Duodenal mucosa (tissue), 2 donors: ENCODE measurements at regions not wholly inside any gene's neighbourhood (a gene's known extent, or its start where the extent isn't known, plus 50 kb on each side); places are given as distances from the start of the nearest gene placed in this dataset.

Experiments
- H3K27ac ChIP-seq: one replicate; pipeline ENCODE4 v1.7.0; 2013; ENCODE audit warnings: low read depth, low read length
- H3K27me3 ChIP-seq, 2 donors: one replicate each; pipeline ENCODE4 v1.7.0; 2013; ENCODE audit warnings: low read length in 2 of 2, control low read depth in 1 of 2; ENCODE audit not compliant: insufficient read depth in 2 of 2, control insufficient read depth in 1 of 2
- H3K36me3 ChIP-seq, 2 donors: one replicate each; pipeline ENCODE4 v1.7.0; 2013; ENCODE audit warnings: low read length in 2 of 2, control low read depth in 1 of 2; ENCODE audit not compliant: insufficient read depth in 2 of 2, control insufficient read depth in 1 of 2
- H3K4me1 ChIP-seq, 2 donors: one replicate each; pipeline ENCODE4 v1.7.0; 2013; ENCODE audit warnings: low read length in 2 of 2, control low read depth in 1 of 2; ENCODE audit not compliant: insufficient read depth in 2 of 2, control insufficient read depth in 1 of 2
- H3K4me3 ChIP-seq, 2 donors: one replicate each; pipeline ENCODE4 v1.7.0; 2013; ENCODE audit warnings: low read length in 2 of 2, low read depth in 1 of 2
- H3K9ac ChIP-seq, 2 donors: one replicate each; pipeline ENCODE4 v1.7.0; 2013; ENCODE audit warnings: low read length in 2 of 2, low read depth in 1 of 2
- H3K9me3 ChIP-seq, 2 donors: one replicate each; pipeline ENCODE4 v1.7.0; 2013; ENCODE audit warnings: low read length in 2 of 2, control low read depth in 1 of 2; ENCODE audit not compliant: control insufficient read depth in 1 of 2

- Histone ChIP-seq H3K27me3 (no peaks in the 10 kb centered on the region), H3K4me1 (no peaks in the 10 kb centered on the region), H3K4me3 (no peak overlapping the region), H3K36me3 (no peaks in the 10 kb centered on the region), H3K9ac (no peak overlapping the region), H3K27ac (no peak overlapping the region), H3K9me3 (no peaks in the 10 kb centered on the region)
These were observed 517.0 kb downstream of the BTBD3 start for GRCh38 chr20:12434672-12435071.

DNA sequence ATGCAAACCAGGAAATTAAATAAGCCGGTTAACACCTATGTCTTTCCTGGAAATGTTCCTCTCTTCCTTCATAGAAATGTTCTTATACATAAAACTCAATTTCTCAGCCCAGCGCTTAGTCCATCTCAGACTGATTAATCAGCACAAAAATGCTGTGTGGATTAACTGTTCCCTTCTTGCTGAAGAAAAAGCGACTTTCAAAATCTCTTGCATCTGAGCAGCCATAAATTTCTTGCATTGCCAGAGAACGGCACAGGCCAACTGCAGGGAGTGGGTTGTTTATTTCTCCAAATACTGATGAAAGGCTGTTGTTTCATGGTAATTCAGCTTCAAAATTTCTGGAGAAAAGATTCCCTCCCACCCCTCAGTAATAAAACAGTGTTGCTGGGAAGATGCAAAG is 517.6 kb downstream of the BTBD3 start:
- Histone ChIP-seq H3K4me3 (no peak overlapping the region), H3K27me3 (no peaks in the 10 kb centered on the region), H3K9ac (no peak overlapping the region), H3K4me1 (no peaks in the 10 kb centered on the region), H3K36me3 (no peaks in the 10 kb centered on the region), H3K9me3 (no peaks in the 10 kb centered on the region), H3K27ac (no peak overlapping the region)

DNA sequence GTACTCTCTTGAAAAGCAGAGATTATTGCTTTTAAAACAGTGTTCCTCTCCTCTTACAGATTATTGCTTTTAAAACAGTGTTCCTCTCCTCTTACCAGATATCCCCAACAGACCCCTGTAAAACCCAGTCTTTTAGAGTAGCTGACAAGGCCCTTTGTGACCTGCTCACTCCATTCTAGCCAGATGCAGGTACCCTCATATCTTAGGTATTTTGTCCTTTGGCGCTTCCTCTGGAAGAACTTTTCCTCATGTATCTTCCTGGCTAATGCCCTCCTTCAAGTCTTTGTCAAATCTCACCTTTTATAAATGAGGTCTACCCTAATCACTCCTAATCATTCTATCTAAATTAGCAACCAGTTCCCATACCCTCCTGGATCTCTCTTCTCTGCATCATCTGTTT is 536.0 kb downstream of the BTBD3 start:
- H3K27me3 ChIP-seq: no peaks in the 10 kb centered on the region
- H3K27ac ChIP-seq: no peak overlapping the region
- H3K4me1 ChIP-seq: no peaks in the 10 kb centered on the region
- no peak overlapping the region for H3K4me3 ChIP-seq
- H3K9ac ChIP-seq: no peak overlapping the region
- peaks cover 0 to 5% of the 10 kb centered on the region in 2 donors for H3K9me3 ChIP-seq
- no peaks in the 10 kb centered on the region for H3K36me3 ChIP-seq

- Histone ChIP-seq H3K4me3 (no peak overlapping the region), H3K4me1 (no peaks in the 10 kb centered on the region), H3K27ac (no peak overlapping the region), H3K9me3 (no peaks in the 10 kb centered on the region), H3K36me3 (no peaks in the 10 kb centered on the region), H3K9ac (no peak overlapping the region), H3K27me3 (no peaks in the 10 kb centered on the region)
These were observed 537.5 kb downstream of the BTBD3 start for GRCh38 chr20:12455148-12455547.

DNA sequence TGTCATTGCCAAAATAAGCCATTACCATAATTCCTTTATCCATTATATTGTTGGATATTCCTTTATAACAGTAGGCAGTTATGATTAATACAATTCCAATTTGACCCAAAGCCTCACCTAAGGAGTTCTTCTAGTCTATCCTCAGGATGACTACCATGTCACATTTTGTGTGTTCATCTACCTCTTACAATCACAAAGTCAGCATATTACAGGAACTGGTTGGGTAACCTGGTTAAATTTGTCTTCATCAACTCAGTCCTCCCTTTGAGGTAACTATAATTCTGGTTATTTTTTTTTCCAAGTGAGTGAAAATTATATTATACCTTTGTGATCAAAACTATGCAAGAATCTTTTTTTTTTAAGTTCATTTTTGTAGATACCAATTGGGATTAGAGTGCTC is 540.5 kb downstream of the BTBD3 start:
- no peak overlapping the region for H3K27ac ChIP-seq
- no peak overlapping the region for H3K4me3 ChIP-seq
- H3K36me3 ChIP-seq: no peaks in the 10 kb centered on the region
- no peaks in the 10 kb centered on the region for H3K9me3 ChIP-seq
- H3K27me3 ChIP-seq: no peaks in the 10 kb centered on the region
- no peak overlapping the region for H3K9ac ChIP-seq
- H3K4me1 ChIP-seq: no peaks in the 10 kb centered on the region

- H3K4me1 ChIP-seq: no peaks in the 10 kb centered on the region
- no peaks in the 10 kb centered on the region for H3K9me3 ChIP-seq
- no peaks in the 10 kb centered on the region for H3K27me3 ChIP-seq
- H3K9ac ChIP-seq: no peak overlapping the region
- H3K27ac ChIP-seq: no peak overlapping the region
- H3K4me3 ChIP-seq: no peak overlapping the region
- H3K36me3 ChIP-seq: no peaks in the 10 kb centered on the region
These were observed 544.7 kb upstream of the SPTLC3 start for GRCh38 chr20:12464036-12464435.

GRCh38 chr20:12466915-12467314 is 541.9 kb upstream of the SPTLC3 start:
- H3K4me1 ChIP-seq: no peaks in the 10 kb centered on the region
- no peak overlapping the region for H3K9ac ChIP-seq
- no peaks in the 10 kb centered on the region for H3K27me3 ChIP-seq
- H3K9me3 ChIP-seq: no peaks in the 10 kb centered on the region
- no peak overlapping the region for H3K4me3 ChIP-seq
- no peak overlapping the region for H3K27ac ChIP-seq
- no peaks in the 10 kb centered on the region for H3K36me3 ChIP-seq

DNA sequence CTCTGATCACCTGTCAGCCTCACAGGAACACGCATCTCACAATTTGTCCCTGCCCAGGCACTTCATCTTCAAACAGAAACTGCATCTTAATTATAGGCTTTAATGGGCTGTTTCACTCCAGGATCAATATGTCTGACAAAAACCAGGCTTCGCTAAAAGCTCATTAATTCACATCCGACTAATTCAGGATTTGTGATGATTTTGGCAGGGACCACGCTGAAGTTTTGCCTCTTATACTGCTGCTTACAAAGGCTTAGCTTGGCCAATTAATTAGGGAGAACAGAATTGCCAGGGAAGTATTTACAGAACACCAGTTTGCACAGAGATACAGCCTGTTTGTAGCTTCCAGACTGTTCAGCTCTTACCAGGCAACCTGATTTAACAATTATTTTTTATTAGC is 541.0 kb upstream of the SPTLC3 start:
- H3K36me3 ChIP-seq: no peaks in the 10 kb centered on the region
- H3K4me3 ChIP-seq: no peak overlapping the region

DNA sequence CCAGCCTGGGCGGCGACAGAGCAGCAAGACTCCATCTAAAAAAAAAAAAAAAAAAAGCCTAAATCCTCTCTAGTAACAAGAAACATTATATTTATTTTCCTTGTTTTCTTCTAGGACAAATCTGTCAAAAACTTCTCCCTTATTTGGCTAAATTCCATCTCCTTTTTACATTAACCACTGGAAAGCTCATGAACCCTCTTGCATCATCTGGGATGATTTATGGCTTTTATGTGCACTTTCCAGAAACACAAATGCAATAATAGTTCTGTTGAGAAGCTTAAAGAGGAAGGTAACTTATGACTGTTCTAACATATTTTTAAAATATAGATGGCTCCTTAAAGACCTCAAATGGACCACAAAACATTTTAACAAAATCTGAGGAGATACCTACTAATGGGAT is 526.1 kb upstream of the SPTLC3 start:
- Histone ChIP-seq H3K4me1 (no peaks in the 10 kb centered on the region), H3K36me3 (no peaks in the 10 kb centered on the region), H3K9ac (no peak overlapping the region), H3K27ac (no peak overlapping the region), H3K27me3 (no peaks in the 10 kb centered on the region), H3K9me3 (no peaks in the 10 kb centered on the region), H3K4me3 (no peak overlapping the region)

More for the DNA sequence above, 541.0 kb upstream of the SPTLC3 start:
- Histone ChIP-seq H3K9me3 (no peaks in the 10 kb centered on the region), H3K27me3 (no peaks in the 10 kb centered on the region), H3K27ac (no peak overlapping the region), H3K9ac (no peak overlapping the region), H3K4me1 (no peaks in the 10 kb centered on the region)

- H3K9me3 ChIP-seq: peaks cover 0 to 3% of the 10 kb centered on the region in 2 donors
- no peak overlapping the region for H3K27ac ChIP-seq
- H3K4me3 ChIP-seq: no peak overlapping the region
- H3K4me1 ChIP-seq: no peaks in the 10 kb centered on the region
- H3K36me3 ChIP-seq: no peaks in the 10 kb centered on the region
- no peak overlapping the region for H3K9ac ChIP-seq
- no peaks in the 10 kb centered on the region for H3K27me3 ChIP-seq
These were observed 506.3 kb upstream of the SPTLC3 start for GRCh38 chr20:12502443-12502842.

- Histone ChIP-seq H3K27me3 (no peaks in the 10 kb centered on the region), H3K27ac (no peak overlapping the region), H3K36me3 (no peaks in the 10 kb centered on the region), H3K4me3 (no peak overlapping the region), H3K9me3 (peaks cover 0 to 3% of the 10 kb centered on the region in 2 donors), H3K4me1 (no peaks in the 10 kb centered on the region), H3K9ac (no peak overlapping the region)
These were observed 504.0 kb upstream of the SPTLC3 start for GRCh38 chr20:12504779-12505178.
